HG03139 (cell line): ENCODE measurements at regions not wholly inside any gene's neighbourhood (a gene's known extent, or its start where the extent isn't known, plus 50 kb on each side); places are given as distances from the start of the nearest gene placed in this dataset.

Source experiments
- ATAC-seq: cut with Tn5 transposase; IDR thresholded peaks from one replicate; pipeline ENCODE4 v1.9.1; 2021; ENCODE audit not compliant: unreplicated experiment

DNA sequence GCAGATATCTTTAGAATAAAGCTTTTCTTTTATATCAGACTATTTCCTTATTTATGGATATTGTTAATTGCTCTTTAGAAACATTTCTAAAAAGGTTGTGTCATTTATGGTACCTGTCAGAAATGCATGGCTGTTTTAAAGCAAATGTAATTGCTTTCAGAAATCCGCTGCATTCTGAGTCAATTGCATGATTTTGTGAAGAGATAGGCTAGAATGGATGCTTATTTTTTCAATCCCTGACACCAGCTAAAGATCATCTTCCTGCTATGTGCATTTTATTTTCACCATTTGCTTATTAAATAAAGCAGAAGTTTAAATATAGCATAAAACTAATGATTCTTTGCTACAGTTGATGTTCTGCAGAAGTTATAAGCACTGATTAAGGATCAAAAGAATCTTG, 170.2 kb upstream of the C9orf72 start:
- ATAC-seq = no peak

DNA sequence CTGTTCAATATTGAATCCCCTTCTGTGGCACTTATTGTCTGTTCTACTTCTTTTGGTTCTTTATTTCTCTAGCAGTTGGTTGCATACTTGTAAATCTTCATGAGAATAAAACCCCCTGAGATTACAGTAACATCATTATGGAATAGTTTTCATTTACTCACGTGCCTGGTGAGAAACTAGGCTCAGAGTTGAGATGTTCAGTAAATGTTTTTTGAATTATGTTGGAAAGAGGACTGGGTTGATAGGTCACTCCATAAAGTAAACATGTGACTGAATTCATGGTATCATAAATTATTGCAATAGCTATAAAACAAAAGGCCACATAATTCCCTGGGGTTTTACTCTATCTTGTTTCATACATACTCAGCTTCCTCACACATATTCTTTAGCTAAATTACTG, 174.2 kb upstream of the C9orf72 start:
- no peak for ATAC-seq

DNA sequence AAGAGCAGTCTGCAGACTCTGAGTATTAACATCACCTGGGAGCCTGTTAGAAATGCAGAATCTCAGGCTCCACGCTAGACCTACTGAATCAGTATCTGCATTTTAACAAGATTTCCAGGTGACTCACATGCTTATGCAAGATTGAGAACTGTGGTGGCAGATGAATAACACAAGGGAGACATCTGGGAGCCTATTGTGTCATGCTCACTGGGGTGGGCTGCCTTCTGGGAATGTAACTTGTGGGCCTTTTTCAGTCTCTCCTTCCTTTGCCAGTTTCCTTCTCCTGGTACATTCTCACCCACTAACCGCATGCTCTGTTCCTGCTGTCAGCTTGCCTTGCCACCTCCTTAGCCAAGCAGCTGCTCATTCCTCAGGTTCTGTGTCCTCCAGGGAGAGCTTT, 176.6 kb upstream of the C9orf72 start:
- ATAC-seq = no peak

DNA sequence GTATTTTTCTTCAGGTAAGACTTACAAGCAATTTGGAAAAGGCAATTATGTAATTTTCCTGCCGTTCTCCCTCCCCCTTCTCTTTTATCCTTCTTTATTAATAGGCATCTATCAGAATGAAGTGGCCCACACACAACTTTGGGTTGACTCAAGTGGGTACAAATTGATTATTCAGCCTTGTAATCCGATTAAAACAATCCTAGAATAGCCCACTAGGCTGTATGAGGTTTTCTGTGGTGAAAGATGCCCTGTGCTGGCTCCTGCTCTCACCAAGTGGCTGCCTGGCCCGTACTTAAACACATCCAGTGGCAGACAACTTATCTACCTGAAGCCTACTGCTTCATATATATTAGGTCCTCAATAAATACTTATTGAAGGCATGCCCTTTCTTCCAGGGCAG, 177.3 kb upstream of the C9orf72 start:
- ATAC-seq = no peak

DNA sequence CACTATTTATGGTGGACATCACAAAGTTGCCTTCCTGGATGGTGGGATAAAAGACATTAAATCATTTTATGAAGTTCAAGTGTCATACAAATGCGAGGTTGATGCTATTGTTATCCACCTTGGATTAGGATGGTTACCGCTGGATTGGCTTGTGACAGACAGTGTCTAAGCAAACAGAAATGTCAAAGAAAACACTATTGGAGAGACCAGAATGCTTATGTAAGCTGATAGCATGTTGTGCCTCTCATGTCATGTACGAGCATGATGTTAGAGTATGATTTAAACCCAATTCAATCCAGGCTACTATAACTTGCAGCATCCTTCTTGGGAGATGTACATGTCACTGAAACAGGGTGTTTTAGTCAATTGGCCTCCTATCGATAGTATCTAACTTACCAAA, 178.8 kb upstream of the C9orf72 start:
- ATAC-seq = no peak

DNA sequence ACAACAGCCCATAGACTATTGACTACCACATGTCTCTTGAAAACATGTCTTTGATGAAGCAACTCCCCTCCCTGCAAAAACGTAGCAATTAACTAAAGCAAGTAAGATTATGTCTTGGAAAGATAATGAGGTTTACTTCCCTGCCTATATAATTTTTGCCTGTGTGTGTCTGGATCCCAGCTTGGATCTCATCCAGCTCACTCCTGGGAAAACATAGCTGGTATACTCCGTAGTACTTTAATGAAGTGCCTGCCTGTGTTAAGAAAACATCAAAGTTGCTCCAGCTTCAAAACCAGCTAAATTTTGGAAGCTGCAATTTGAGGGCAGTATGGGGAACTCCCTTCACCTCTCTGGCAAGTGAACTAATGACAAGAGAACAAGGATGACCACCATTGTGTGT, 182.6 kb upstream of the C9orf72 start:
- no peak for ATAC-seq

DNA sequence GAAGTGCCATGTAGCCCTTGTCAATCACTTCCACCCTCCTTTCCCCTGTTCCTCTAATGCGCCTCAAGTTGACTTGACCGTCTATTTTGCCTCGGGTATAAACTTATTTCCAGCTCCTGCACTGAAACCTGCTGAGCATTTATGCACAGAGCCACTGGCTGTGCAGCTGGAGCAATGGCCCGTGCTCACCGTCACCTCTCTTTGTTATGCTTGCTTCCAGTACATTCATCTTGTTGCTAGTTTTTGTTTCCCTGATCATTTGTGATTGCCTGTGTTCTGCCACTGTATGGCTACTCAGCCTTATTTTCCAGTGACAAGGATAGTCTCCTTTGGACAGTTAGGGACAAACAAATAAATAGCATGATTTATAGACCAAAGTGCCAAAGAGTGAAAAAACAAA, 183.1 kb upstream of the C9orf72 start:
- ATAC-seq = no peak

DNA sequence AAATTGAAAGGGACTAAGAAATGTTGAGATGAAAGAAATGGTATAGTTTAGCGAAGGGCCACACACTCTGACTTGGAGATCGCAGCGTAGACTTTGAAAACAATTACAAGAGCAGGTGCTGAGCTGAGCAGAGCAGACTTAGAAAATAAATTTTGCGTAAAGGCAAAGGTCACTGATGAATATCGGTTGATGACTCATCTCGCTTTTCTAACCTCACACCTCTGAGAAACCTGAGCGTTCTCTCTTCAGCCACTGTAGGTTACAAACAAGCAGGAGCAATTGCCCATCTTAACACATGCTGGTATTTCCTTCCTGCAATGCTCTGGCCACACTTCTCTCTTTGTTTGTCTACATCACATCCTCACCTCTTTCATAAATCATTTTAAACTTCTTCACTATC, 190.6 kb upstream of the C9orf72 start:
- no peak for ATAC-seq

DNA sequence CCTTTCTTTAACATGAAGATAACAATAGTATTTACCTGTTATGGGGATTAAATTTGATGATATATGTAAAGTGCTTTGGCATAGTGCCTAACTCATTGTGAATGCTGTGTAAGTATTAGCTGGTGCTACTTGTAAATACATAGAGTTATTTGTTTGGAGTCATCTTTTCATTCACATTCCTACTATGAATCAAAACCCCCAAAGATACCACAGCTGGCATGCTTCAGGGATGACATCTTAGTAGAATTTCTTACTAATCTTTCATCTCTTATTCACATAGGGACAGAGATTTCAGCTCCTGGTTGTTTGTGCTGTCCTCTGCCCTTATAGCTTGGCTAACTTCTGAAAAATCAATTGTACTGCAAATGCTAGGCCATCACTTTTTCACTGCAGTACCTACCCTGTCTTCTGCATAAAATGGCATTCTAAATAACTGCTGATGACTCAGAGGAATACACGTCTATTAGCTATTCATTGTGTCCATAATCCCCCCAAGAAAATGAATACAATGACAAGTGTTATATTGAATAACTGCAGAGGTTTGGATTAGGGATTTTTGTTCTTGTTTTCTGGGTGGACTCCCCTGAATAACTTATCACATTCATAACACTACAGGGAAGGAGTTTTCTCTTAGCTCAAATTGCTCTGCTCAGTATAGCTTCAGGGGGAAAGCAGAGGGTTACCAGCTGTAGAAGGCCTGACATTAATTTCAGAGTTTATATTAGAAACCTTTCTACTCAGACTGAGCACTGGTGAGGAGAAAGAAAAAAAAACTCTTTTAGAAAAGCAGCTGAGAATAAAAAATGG, 192.2 kb upstream of the C9orf72 start:
- no peak for ATAC-seq

DNA sequence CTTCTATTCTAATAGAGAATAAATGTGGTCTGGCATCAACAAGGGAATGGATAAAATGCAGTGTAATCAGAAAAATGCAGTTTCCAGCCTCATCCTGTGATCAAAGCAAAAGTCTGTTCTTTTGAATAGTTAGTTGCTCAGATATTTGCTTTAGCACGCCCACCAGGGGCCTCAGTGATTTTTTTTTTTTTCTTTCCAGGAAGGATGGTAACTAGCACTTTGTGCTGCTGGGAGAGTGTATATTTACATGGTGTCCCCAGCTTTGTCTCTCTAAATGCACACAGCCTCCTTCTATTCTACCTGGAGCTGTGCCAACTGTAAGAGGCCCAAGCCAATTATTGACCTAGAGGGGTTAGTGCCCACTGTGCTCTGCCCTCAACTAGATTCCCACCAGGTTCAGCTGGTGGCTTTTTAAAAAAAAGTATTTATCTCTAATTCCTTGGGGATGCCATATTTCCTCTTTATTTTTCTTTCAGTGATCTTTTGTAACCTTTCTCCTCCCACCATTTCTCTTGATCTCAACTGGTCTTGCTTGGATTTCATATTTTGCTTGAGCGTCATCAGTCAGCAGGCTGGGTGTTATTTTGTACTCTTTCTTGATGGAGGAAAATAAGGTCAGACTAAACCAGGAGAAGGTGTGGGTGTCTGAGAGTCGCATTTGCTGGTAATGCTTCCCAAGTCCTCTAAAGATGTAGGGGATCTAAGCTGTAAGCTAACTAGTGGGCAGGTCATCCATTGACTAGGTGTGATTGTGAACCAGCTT, 193.0 kb upstream of the C9orf72 start:
- no peak for ATAC-seq

DNA sequence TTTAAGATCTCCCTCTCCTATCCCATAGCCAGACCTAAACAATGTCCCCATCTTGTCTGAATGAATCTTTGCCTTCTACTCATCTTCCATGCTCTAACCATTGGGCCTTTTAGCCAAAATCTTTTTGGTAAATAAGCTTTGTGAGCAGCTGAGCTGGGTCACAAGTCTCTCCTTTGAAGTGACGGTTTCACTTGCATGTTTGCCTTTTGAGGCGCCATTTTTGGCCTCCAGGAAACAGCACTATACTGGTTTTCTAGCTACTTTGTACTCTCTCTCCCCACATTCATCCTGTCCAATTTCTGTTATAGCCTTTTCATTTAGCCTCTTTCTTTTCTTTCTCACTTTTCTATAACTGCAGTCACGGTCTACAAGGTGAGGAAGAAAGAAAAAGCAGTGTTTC, 195.5 kb upstream of the C9orf72 start:
- no peak for ATAC-seq

DNA sequence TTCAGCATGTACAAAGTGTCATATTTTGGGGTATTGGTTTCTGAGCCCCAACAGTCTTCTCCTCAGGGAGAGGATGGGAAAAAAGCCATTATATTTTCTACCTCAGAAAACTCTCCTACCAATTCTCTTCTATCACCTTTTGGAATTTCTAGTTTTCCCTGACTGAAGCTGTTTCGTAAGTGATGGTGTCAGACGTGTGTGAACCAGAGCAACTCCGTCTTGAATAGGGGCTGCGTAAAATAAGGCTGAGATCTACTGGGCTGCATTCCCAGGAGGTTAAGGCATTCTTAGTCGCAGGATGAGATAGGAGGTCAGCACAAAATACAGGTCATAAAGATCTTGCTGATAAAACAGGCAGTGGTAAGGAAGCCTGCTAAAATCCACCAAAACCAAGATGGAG, 197.3 kb upstream of the C9orf72 start:
- no peak for ATAC-seq

DNA sequence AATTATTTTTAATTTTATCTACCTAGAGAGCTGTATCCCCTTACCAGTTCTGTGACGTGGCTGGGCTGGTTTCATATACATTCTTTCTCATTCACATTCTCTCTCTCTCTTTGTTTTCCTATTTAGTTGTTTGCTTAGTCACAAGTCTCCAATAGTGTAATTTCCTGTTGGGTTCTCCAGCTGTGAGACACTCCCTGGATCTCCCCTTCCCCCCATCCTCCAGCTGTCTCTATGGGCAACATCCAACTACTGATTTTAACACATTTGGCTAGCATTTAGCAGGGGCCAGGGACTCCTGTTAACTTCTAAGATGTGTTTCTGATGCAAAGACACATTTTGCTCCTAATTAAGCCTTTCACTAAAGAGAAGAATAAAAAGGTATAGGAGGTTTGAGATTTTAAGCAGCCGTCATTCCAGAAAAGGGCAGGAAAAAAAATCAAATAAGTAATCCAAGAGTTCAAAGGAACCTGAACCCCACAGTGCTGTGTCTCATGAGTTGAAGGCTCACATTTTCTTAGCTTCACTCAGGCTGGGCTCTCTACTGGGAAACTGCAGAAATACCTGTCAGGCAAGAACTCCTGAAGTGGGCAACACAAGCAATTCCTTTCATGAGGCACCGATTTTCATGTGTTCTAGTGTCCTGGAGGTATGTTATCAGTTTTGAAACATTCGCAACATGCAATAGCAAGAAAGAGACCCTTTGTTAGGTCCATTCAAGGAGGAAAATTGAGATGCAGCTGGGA, 198.7 kb upstream of the C9orf72 start:
- ATAC-seq = no peak

DNA sequence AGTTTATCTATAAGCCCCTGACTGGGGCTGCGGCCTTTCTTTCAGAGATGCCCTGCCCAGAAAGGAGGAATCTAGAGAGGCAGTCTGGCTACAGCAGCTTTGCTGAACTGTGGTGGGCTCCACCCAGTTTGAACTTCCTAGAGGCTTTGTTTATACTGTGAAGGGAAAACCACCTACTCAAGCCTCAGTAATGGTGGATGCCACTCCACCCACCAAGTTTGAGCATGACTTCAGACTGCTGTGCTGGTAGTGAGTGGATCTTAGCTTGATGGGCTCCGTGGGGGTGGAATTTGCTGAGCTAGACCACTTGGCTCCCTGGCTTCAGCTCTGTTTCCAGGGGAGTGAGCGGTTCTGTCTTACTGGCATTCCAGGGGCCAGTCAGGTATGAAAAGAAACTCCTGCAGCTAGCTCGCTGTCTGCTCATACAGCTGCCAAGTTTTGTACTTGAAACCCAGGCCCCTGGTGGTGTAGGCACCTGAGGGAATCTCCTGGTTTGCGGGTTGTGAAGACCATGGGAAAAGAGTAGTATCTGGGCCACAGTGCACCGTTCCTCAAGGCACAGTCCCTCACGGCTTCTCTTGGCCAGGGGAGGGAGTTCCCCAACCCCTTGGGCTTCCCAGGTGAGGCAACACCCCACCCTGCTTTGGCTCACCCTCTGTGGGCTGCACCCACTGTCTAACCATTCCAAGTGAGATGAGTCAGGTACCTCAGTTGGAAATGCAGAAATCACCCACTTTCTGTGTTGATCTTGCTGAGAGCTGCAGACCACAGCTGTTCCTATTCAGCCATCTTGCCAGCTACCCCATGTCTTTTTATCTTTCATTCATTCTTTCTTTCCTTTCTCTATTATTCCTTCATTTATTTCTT, 211.8 kb upstream of the C9orf72 start:
- ATAC-seq = peak; percentile 41

DNA sequence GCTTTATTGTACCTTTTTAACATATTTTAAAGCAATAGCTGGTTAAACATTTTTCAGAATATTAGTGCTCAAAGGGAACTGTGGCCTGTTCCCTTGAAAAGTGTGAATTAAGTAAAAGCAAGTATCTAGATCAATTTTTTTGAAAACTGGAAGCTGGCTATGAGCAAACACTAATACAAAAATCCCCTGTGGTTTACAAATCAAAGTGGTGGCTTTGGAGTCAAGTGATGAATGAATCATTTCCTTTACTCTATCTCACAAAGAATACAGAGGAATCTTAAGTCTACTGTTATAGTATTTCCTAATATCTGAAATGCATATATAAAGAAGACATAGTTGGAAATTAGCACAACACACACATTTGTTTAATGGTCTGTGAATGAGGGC, 212.4 kb upstream of the C9orf72 start:
- peak; percentile 72 for ATAC-seq

DNA sequence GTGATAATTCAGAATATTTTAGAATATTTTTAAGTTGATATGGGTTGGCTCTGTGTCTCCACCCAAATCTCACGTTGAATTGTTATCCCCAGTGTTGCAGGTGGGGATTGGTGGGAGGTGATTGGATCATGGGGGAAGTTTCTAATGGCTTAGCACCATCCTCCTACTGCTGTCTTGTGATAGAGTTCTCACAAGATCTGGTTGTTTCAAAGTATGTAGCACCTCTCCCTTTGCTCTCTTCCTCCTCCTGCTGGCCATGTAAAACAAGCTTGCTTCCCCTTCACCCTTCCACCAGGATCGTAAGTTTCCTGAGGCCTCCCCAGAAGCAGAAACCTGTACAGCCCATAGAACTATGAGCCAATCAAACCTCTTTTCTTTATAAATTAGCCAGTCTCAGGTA, 214.6 kb upstream of the C9orf72 start:
- no peak for ATAC-seq

DNA sequence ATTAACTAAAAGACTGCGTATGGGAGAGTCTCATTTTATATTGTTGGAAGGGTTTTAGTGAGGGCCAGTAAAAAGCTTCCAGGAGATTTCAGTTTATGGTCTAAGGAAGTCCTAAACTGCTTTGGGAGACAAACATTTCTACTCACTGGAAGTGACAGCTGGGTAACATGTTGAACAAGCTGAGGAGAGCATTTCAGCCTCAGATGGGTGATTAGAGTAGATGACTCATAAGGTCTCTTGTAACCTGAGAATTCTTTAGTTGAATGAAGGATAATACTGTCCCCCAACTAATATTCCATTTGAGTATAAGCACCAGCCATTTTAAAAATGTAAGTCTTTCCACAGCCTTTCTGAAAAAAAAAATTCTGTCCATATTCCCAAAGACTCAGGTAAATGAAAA, 218.0 kb upstream of the C9orf72 start:
- no peak for ATAC-seq

DNA sequence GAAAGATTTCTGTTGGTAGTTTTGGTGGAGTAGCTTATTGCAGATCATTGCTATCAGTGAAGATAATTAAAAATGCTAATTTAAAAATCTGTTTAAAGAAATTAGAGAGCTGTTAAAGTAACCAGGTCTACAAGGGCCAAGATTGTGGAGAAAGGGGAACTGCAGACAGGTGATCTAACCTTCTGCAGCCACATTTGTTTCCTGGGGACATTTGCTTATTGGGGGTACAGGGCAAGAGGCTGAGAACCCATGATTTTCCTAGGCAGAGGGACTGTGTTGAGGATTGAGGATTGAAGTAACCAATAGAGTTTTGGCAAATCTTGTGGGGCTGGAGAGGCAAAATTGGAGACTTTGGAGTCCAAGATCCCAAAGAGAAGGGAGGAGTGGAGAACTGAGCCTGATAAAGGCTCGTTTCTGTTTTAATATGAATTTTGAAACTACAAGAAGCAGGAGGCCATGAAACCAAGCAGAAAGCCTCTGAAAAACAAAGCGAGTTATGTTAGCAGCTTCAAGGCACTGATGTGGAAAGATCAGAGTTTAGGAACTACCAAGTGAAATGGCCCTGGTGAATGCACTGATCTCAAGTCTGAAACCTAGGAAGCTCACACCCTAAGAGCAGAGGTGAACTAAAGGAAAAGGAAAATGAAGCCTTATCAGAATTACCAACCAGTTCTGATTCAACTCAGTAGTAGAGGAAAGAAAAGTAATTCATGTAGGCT, 219.8 kb upstream of the C9orf72 start:
- ATAC-seq = no peak

DNA sequence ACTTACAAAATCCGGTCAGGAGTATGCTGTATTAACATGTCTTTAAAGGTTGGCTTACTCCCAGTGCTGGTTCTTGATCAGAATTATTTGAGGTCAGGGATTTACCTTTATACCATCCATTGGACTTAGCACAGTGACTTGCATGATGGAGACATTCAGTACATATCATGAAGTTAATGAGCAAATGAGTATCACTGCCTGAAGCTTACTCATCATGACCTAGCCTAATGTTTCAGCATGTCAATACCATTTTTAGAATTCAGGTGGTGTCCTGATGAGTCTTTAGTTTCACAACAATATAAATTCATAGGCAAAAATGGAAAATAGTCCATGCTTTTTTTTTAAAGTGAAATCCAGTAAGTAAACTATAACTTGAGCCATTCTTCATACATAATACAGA, 226.0 kb upstream of the C9orf72 start:
- no peak for ATAC-seq

DNA sequence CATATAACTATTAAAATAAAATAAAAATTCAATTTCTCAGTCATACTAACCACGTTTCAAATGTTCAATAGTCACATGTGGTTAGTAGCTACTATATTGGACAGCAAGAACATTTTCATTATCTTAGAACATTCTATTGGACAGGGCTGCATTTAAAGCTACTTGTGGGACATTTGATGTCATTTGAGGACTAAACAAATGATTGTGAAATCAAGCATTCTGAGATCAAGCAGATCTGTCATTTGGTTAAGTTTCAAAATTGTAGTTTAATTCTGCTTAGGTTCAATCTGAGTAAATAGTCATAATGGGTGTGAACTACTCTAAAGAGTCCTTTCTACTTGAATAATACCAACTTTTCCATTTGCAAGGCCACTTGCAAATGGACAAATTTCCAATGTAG, 226.9 kb upstream of the C9orf72 start:
- no peak for ATAC-seq
